CD4-positive, alpha-beta T cell treated with Interleukin-15 for 1 hour (primary cell): ENCODE measurements at regions not wholly inside any gene's neighbourhood (a gene's known extent, or its start where the extent isn't known, plus 50 kb on each side); places are given as distances from the start of the nearest gene placed in this dataset.

ENCODE experiments used
- DNase-seq: peaks from one replicate; pipeline ENCODE4 v3.0.0-alpha.2; 2020

- no peak for DNase-seq
These were observed 50.8 kb upstream of the MYLIP start for GRCh38 chr6:16078064-16078463.

- no peak for DNase-seq
These were observed 59.2 kb upstream of the MYLIP start for GRCh38 chr6:16069671-16070070.

GRCh38 chr6:16069222-16069621 is 59.7 kb upstream of the MYLIP start:
- no peak for DNase-seq

GRCh38 chr6:16067568-16067967 is 61.3 kb upstream of the MYLIP start:
- no peak for DNase-seq

GRCh38 chr6:16064671-16065072 is 64.2 kb upstream of the MYLIP start:
- DNase-seq, result no peak

GRCh38 chr6:16063580-16063979 is 65.3 kb upstream of the MYLIP start:
- DNase-seq, result no peak

- DNase-seq, result no peak
These were observed 67.1 kb upstream of the MYLIP start for GRCh38 chr6:16061818-16062217.

- no peak for DNase-seq
These were observed 68.8 kb upstream of the MYLIP start for GRCh38 chr6:16060039-16060438.

GRCh38 chr6:16059496-16059895 is 69.4 kb upstream of the MYLIP start:
- DNase-seq, result no peak

- no peak for DNase-seq
These were observed 69.9 kb upstream of the MYLIP start for GRCh38 chr6:16058929-16059345.

- no peak for DNase-seq
These were observed 70.5 kb upstream of the MYLIP start for GRCh38 chr6:16058201-16058928.

- no peak for DNase-seq
These were observed 71.4 kb upstream of the MYLIP start for GRCh38 chr6:16057446-16057845.

- no peak for DNase-seq
These were observed 72.5 kb upstream of the MYLIP start for GRCh38 chr6:16056263-16056870.

- no peak for DNase-seq
These were observed 73.0 kb upstream of the MYLIP start for GRCh38 chr6:16055852-16056251.

- DNase-seq, result no peak
These were observed 79.7 kb upstream of the MYLIP start for GRCh38 chr6:16049168-16049567.

GRCh38 chr6:16048221-16048620 is 80.7 kb upstream of the MYLIP start:
- DNase-seq, result no peak

GRCh38 chr6:16047435-16047990 is 81.4 kb upstream of the MYLIP start:
- DNase-seq, result no peak

GRCh38 chr6:16045238-16045637 is 83.6 kb upstream of the MYLIP start:
- no peak for DNase-seq

GRCh38 chr6:16044211-16044643 is 84.7 kb upstream of the MYLIP start:
- no peak for DNase-seq

GRCh38 chr6:16043171-16044135 is 85.4 kb upstream of the MYLIP start:
- no peak for DNase-seq

- DNase-seq, result no peak
These were observed 86.1 kb upstream of the MYLIP start for GRCh38 chr6:16042751-16043150.

- DNase-seq, result no peak
These were observed 87.6 kb upstream of the MYLIP start for GRCh38 chr6:16041327-16041726.

GRCh38 chr6:16040628-16040974 is 88.3 kb upstream of the MYLIP start:
- DNase-seq, result no peak
